ENCODE measurements at regions not wholly inside any gene's neighbourhood (a gene's known extent, or its start where the extent isn't known, plus 50 kb on each side); places are given as distances from the start of the nearest gene placed in this dataset.

DNA sequence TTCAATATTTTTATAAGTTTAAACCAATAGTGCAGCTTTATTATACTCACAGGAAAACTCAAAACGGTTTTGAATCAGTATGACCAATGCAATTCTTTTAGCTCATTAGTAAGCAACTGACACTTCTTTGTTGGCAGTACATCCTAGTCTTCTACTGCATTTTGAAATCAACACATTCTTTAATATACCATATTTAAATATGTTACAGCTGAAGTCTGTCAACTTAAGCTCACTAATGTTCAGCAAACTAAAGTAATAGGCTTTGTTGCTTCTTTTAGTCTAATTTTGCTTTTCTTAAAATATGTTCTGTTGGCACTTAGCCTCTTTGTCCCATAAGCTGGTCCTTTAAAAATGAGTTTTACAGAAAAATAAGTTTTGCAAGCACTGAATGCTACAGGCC, 55.4 kb upstream of the CCBE1 start:
- BruUV-seq (replicated peaks), result no TSS peak
- POLR2A ChIA-PET, result no interaction called here

More for the DNA sequence above, 55.4 kb upstream of the CCBE1 start:
- CTCF ChIA-PET, result no interaction called here
- no peaks in the 10 kb centered on the region for H3K36me3 ChIP-seq (ENCODE audit: control insufficient read depth in 1 of 2, insufficient read depth in 2 of 2, low read length in 2 of 2)
- no peak overlapping the region for H3K27ac ChIP-seq (ENCODE audit: low read depth, low read length)
- H3K9ac ChIP-seq (ENCODE audit: low read length), result no peak overlapping the region
- DNase-seq (ENCODE audit: low read depth, low spot score) (no peak), ATAC-seq (no peak)
- H3K9me3 ChIP-seq (ENCODE audit: control insufficient read depth in 1 of 2, insufficient read depth in 1 of 2, low read depth in 1 of 2, low read length in 2 of 2), result no peaks in the 10 kb centered on the region
- TF ChIP-seq, protein P1, sequence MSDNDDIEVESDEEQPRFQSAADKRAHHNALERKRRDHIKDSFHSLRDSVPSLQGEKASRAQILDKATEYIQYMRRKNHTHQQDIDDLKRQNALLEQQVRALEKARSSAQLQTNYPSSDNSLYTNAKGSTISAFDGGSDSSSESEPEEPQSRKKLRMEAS (IDR thresholded peaks at IDR 0.05), result no peak
- no peak for TF ChIP-seq ZBTB33 (IDR thresholded peaks at IDR 0.05; ENCODE audit: extremely low read depth, insufficient replicate concordance, low read length)
- TF ChIP-seq ZFX (IDR thresholded peaks at IDR 0.05), result no peak
- TF ChIP-seq FOSL1 (IDR thresholded peaks at IDR 0.05; ENCODE audit: low read depth), result no peak
- TF ChIP-seq POLR2AphosphoS5 (IDR thresholded peaks at IDR 0.05; ENCODE audit: low read depth, low read length), result no peak
- no peak for TF ChIP-seq SRF (IDR thresholded peaks at IDR 0.05; ENCODE audit: low read depth)
- TF ChIP-seq EZH2 (IDR thresholded peaks at IDR 0.05), result no peak
- TF ChIP-seq POLR2A (IDR thresholded peaks at IDR 0.05; ENCODE audit: borderline replicate concordance, extremely low read depth, insufficient read depth, insufficient read length), result no peak
- TF ChIP-seq ELF1 (IDR thresholded peaks at IDR 0.05; ENCODE audit: borderline replicate concordance, low read depth), result no peak
- no peak for TF ChIP-seq RAD21 (IDR thresholded peaks at IDR 0.05; ENCODE audit: low read depth)
- no peaks in the 10 kb centered on the region for H3K79me2 ChIP-seq (ENCODE audit: insufficient read depth, low read length)
- RAD21 ChIA-PET (ENCODE audit: low non-redundant PET in 1 of 2, low total read pairs in 2 of 2, uncharacterized antibody in 2 of 2, unreplicated experiment in 2 of 2), result no interaction called here
- no peak overlapping the region for H3K4me3 ChIP-seq (replicated peaks in 1 of 2; ENCODE audit: low read depth in 1 of 2, low read length in 2 of 2)
- no peaks in the 10 kb centered on the region for H3K27me3 ChIP-seq (ENCODE audit: insufficient read depth, low read length)
- intact Hi-C loops (cut with micrococcal nuclease), result no loop called here
- H4K20me1 ChIP-seq (ENCODE audit: insufficient read depth), result no peaks in the 10 kb centered on the region
- no peaks in the 10 kb centered on the region for H3K9me2 ChIP-seq (ENCODE audit: insufficient read depth)
- H3K4me1 ChIP-seq (ENCODE audit: control insufficient read depth in 1 of 2, insufficient read depth in 2 of 2, low read length in 2 of 2), result peaks cover 0 to 15% of the 10 kb centered on the region in 2 experiments; a peak in 2 of 4 replicates
- no peak overlapping the region for H2AFZ ChIP-seq (ENCODE audit: low read depth, low read length, poor library complexity, severe bottlenecking)
- H3K4me2 ChIP-seq (ENCODE audit: low read length), result no peak overlapping the region
